ENCODE measurements at regions not wholly inside any gene's neighbourhood (a gene's known extent, or its start where the extent isn't known, plus 50 kb on each side); places are given as distances from the start of the nearest gene placed in this dataset.
A peak's percentile ranks its signal among the peaks of the same experiment; 100 is the strongest.

DNA sequence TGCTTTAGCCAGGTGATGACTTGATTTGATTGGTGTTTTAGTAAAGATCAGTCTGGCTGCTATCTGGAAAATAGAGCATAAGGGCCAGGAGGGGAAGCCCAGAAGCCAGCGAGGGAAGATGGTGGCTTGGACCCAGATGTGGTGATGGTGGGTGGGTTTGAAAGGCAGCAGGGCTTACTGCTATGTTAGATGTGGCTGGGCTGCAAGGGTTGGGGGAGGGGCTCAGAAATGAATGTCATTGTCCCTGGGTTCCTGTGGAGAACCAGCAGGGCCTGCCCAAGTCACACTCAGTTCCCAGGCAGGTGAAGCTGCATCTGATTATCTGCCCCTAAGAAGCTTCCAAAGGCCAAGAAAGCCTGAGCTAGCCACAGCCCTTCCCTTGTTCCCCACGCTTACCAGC is 71.7 kb upstream of the BRD7 start:
- Histone ChIP-seq H3K23ac (ENCODE audit: low read depth, low read length, poor library complexity) (no peak overlapping the region), H2BK15ac (ENCODE audit: low read length) (no peak overlapping the region), H3K27me3 (ENCODE audit: control insufficient read depth in 3 of 3, insufficient read depth in 3 of 3, low read depth in 1 of 3, low read length in 3 of 3) (no peaks in the 10 kb centered on the region), H2AK5ac (ENCODE audit: low read depth, low read length) (no peak overlapping the region), H4K8ac (ENCODE audit: low read depth, low read length) (no peak overlapping the region), H3K27ac (replicated peaks; ENCODE audit: low read length) (no peak overlapping the region), H3K4me3 (ENCODE audit: low read length in 2 of 2) (no peak overlapping the region), H3K9ac (ENCODE audit: low read depth, low read length, poor library complexity) (no peak overlapping the region), H2BK12ac (ENCODE audit: low read length) (no peak overlapping the region), H3K18ac (ENCODE audit: low read length) (peak overlapping the region; percentile 33), H3K4ac (ENCODE audit: low read length) (no peak overlapping the region), H3K4me1 (ENCODE audit: control insufficient read depth in 2 of 2, insufficient read depth in 1 of 2, low read depth in 1 of 2, low read length in 2 of 2) (peaks cover 0 to 8% of the 10 kb centered on the region in 2 donors), H3K14ac (ENCODE audit: low read length) (no peak overlapping the region), H4K91ac (ENCODE audit: low read depth, low read length, poor library complexity) (no peak overlapping the region), H2BK5ac (ENCODE audit: low read length) (no peak overlapping the region), H3K4me2 (ENCODE audit: insufficient read depth, low read length, poor library complexity, severe bottlenecking) (no peak overlapping the region), H3K9me3 (replicated peaks in 1 of 2; ENCODE audit: control insufficient read depth in 2 of 2, insufficient read depth in 1 of 2, low read depth in 1 of 2, low read length in 2 of 2) (peaks cover 13 to 30% of the 10 kb centered on the region in 2 donors), H2BK120ac (ENCODE audit: low read depth, low read length) (no peak overlapping the region), H2AFZ (ENCODE audit: low read length) (no peak overlapping the region), H3K36me3 (replicated peaks in 1 of 2; ENCODE audit: control insufficient read depth in 2 of 2, insufficient read depth in 2 of 2, low read length in 2 of 2) (no peaks in the 10 kb centered on the region), H3K79me1 (ENCODE audit: low read depth, low read length) (no peaks in the 10 kb centered on the region)
- no peak for DNase-seq (ENCODE audit: low spot score)
- no CpG with 5 or more reads among the region's 2 CpGs for WGBS, 2 donors (ENCODE audit: extremely low coverage in 2 of 2, insufficient read length in 2 of 2, insufficient replicate concordance in 1 of 2)

DNA sequence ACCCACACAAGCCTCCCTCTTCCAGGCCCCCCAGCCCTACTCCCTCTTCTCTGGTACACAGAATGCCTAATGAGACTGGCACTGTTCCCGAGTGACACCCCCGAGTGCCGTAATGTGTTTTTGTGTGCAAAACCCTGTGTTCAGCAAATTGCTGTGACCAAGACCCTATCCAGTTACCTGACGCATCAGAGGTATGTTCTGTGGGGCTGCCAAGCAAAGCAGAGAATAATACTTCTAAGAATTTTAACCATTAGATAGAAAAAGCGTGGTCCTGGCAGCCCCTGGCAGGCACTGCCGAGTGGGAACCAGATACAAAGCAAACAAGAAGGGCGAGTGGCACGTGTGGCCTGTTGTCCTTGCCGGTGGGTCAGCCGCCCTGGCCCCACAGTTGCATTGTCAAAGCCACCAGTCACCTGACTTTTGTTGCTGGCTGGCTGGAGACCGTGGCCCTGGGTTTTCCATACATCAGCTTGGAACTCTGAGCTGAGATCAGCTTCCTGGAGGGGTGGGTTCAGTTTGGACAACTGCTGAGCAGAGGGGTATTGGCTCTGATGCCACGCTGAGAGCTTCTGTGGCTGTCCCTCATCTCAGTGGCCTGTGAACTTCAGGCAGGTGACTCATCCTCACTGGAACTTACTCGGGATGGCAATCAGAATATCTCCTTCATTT is 69.1 kb upstream of the BRD7 start:
- H3K9me3 ChIP-seq (replicated peaks in 1 of 2; ENCODE audit: control insufficient read depth in 2 of 2, insufficient read depth in 1 of 2, low read depth in 1 of 2, low read length in 2 of 2) = peaks cover 13 to 30% of the 10 kb centered on the region in 2 donors
- no peak overlapping the region for H3K23ac ChIP-seq (ENCODE audit: low read depth, low read length, poor library complexity)
- H4K8ac ChIP-seq (ENCODE audit: low read depth, low read length) = no peak overlapping the region
- H3K4me2 ChIP-seq (ENCODE audit: insufficient read depth, low read length, poor library complexity, severe bottlenecking) = no peak overlapping the region
- H3K27ac ChIP-seq (replicated peaks; ENCODE audit: low read length) = no peak overlapping the region
- H3K79me1 ChIP-seq (ENCODE audit: low read depth, low read length) = no peaks in the 10 kb centered on the region
- no peak overlapping the region for H2AK5ac ChIP-seq (ENCODE audit: low read depth, low read length)
- no peak for DNase-seq (ENCODE audit: low spot score)
- H3K4me3 ChIP-seq (ENCODE audit: low read length in 2 of 2) = no peak overlapping the region
- H3K14ac ChIP-seq (ENCODE audit: low read length) = peak overlapping the region; percentile 11
- no CpG with 5 or more reads among the region's 13 CpGs for WGBS, 2 donors (ENCODE audit: extremely low coverage in 2 of 2, insufficient read length in 2 of 2, insufficient replicate concordance in 1 of 2)
- H2BK5ac ChIP-seq (ENCODE audit: low read length) = no peak overlapping the region
- H3K4ac ChIP-seq (ENCODE audit: low read length) = no peak overlapping the region
- H2BK120ac ChIP-seq (ENCODE audit: low read depth, low read length) = no peak overlapping the region
- H2BK15ac ChIP-seq (ENCODE audit: low read length) = no peak overlapping the region
- no peak overlapping the region for H2BK12ac ChIP-seq (ENCODE audit: low read length)
- H3K36me3 ChIP-seq (replicated peaks in 1 of 2; ENCODE audit: control insufficient read depth in 2 of 2, insufficient read depth in 2 of 2, low read length in 2 of 2) = no peaks in the 10 kb centered on the region
- no peaks in the 10 kb centered on the region for H3K27me3 ChIP-seq (ENCODE audit: control insufficient read depth in 3 of 3, insufficient read depth in 3 of 3, low read depth in 1 of 3, low read length in 3 of 3)
- H4K91ac ChIP-seq (ENCODE audit: low read depth, low read length, poor library complexity) = no peak overlapping the region
- peaks cover 0 to 2% of the 10 kb centered on the region in 2 donors for H3K4me1 ChIP-seq (ENCODE audit: control insufficient read depth in 2 of 2, insufficient read depth in 1 of 2, low read depth in 1 of 2, low read length in 2 of 2)
- no peak overlapping the region for H3K9ac ChIP-seq (ENCODE audit: low read depth, low read length, poor library complexity)
- H2AFZ ChIP-seq (ENCODE audit: low read length) = no peak overlapping the region
- no peak overlapping the region for H3K18ac ChIP-seq (ENCODE audit: low read length)

DNA sequence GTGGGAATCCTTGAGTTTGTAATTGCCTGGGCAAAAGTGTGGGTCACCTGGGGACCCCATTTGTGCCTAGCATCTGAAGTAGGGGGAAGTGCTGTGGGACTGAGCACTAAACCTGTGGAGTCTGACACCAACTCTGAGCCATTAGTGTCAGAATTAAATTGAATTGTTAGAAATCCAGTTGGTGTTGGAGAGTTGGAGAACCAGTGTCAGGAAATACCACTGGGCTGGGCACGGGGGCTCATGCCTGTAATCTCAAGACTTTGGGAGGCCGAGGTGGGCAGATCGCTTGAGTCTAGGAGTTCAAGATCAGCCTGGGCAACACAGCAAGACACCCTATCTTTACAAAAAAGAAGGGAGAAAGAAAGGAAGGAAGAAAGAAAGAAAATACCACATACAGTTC is 67.5 kb upstream of the BRD7 start:
- H2BK15ac ChIP-seq (ENCODE audit: low read length) = no peak overlapping the region
- no peak overlapping the region for H3K9ac ChIP-seq (ENCODE audit: low read depth, low read length, poor library complexity)
- no peak overlapping the region for H2AFZ ChIP-seq (ENCODE audit: low read length)
- no peaks in the 10 kb centered on the region for H3K36me3 ChIP-seq (replicated peaks in 1 of 2; ENCODE audit: control insufficient read depth in 2 of 2, insufficient read depth in 2 of 2, low read length in 2 of 2)
- no peak overlapping the region for H2AK5ac ChIP-seq (ENCODE audit: low read depth, low read length)
- no peak overlapping the region for H3K27ac ChIP-seq (replicated peaks; ENCODE audit: low read length)
- H3K27me3 ChIP-seq (ENCODE audit: control insufficient read depth in 3 of 3, insufficient read depth in 3 of 3, low read depth in 1 of 3, low read length in 3 of 3) = no peaks in the 10 kb centered on the region
- DNase-seq (ENCODE audit: low spot score) = no peak
- no peak overlapping the region for H4K91ac ChIP-seq (ENCODE audit: low read depth, low read length, poor library complexity)
- H3K4me2 ChIP-seq (ENCODE audit: insufficient read depth, low read length, poor library complexity, severe bottlenecking) = no peak overlapping the region
- H3K4ac ChIP-seq (ENCODE audit: low read length) = no peak overlapping the region
- no peaks in the 10 kb centered on the region for H3K79me1 ChIP-seq (ENCODE audit: low read depth, low read length)
- WGBS, 2 donors (ENCODE audit: extremely low coverage in 2 of 2, insufficient read length in 2 of 2, insufficient replicate concordance in 1 of 2) = no CpG with 5 or more reads among the region's 3 CpGs
- H3K4me1 ChIP-seq (ENCODE audit: control insufficient read depth in 2 of 2, insufficient read depth in 1 of 2, low read depth in 1 of 2, low read length in 2 of 2) = peaks cover 0 to 2% of the 10 kb centered on the region in 2 donors
- H3K4me3 ChIP-seq (ENCODE audit: low read length in 2 of 2) = no peak overlapping the region
- no peak overlapping the region for H2BK5ac ChIP-seq (ENCODE audit: low read length)
- no peak overlapping the region for H4K8ac ChIP-seq (ENCODE audit: low read depth, low read length)
- no peak overlapping the region for H3K23ac ChIP-seq (ENCODE audit: low read depth, low read length, poor library complexity)
- H2BK120ac ChIP-seq (ENCODE audit: low read depth, low read length) = no peak overlapping the region
- peaks cover 8 to 20% of the 10 kb centered on the region in 2 donors for H3K9me3 ChIP-seq (replicated peaks in 1 of 2; ENCODE audit: control insufficient read depth in 2 of 2, insufficient read depth in 1 of 2, low read depth in 1 of 2, low read length in 2 of 2)
- H3K14ac ChIP-seq (ENCODE audit: low read length) = no peak overlapping the region
- H2BK12ac ChIP-seq (ENCODE audit: low read length) = no peak overlapping the region
- H3K18ac ChIP-seq (ENCODE audit: low read length) = no peak overlapping the region

DNA sequence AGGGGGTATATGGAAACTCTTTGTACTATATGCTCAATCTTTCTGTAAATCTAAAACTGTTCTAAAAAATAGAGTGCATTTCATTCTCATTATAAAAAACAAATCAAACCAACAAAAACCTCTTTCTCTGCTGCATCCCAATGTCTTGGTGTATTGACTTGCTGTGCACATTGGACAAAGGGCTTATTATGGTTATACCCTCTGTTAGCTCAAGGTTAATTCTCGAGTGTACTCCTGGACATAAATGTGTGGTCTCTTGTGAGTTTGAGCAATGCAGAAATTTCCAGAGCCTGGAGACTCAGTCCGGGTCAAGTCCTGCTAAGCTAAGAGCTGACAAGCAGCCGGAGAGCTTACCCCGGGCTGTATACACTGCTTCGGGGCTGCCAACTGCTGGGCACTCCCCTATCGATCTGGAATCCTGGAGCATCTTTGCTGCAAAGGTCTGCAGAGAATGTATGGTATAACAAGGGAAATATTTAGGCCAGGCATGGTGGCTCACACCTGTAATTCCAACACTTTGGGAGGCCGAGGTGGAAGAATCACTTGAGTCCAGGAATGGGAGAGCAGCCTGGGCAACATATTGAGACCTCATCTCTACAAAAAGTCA is 66.2 kb upstream of the BRD7 start:
- Histone ChIP-seq H2AK5ac (ENCODE audit: low read depth, low read length) (no peak overlapping the region), H3K18ac (ENCODE audit: low read length) (no peak overlapping the region), H3K14ac (ENCODE audit: low read length) (no peak overlapping the region), H2BK15ac (ENCODE audit: low read length) (no peak overlapping the region), H4K8ac (ENCODE audit: low read depth, low read length) (no peak overlapping the region), H3K4me1 (ENCODE audit: control insufficient read depth in 2 of 2, insufficient read depth in 1 of 2, low read depth in 1 of 2, low read length in 2 of 2) (no peaks in the 10 kb centered on the region), H2BK120ac (ENCODE audit: low read depth, low read length) (no peak overlapping the region), H2BK12ac (ENCODE audit: low read length) (no peak overlapping the region), H2AFZ (ENCODE audit: low read length) (no peak overlapping the region), H2BK5ac (ENCODE audit: low read length) (no peak overlapping the region), H3K4me2 (ENCODE audit: insufficient read depth, low read length, poor library complexity, severe bottlenecking) (no peak overlapping the region), H3K9me3 (replicated peaks in 1 of 2; ENCODE audit: control insufficient read depth in 2 of 2, insufficient read depth in 1 of 2, low read depth in 1 of 2, low read length in 2 of 2) (peaks cover 4 to 11% of the 10 kb centered on the region in 2 donors), H3K4ac (ENCODE audit: low read length) (no peak overlapping the region), H3K27me3 (ENCODE audit: control insufficient read depth in 3 of 3, insufficient read depth in 3 of 3, low read depth in 1 of 3, low read length in 3 of 3) (no peaks in the 10 kb centered on the region), H3K9ac (ENCODE audit: low read depth, low read length, poor library complexity) (no peak overlapping the region), H3K36me3 (replicated peaks in 1 of 2; ENCODE audit: control insufficient read depth in 2 of 2, insufficient read depth in 2 of 2, low read length in 2 of 2) (no peaks in the 10 kb centered on the region), H4K91ac (ENCODE audit: low read depth, low read length, poor library complexity) (no peak overlapping the region), H3K79me1 (ENCODE audit: low read depth, low read length) (no peaks in the 10 kb centered on the region), H3K27ac (replicated peaks; ENCODE audit: low read length) (no peak overlapping the region), H3K23ac (ENCODE audit: low read depth, low read length, poor library complexity) (no peak overlapping the region), H3K4me3 (ENCODE audit: low read length in 2 of 2) (no peak overlapping the region)
- no CpG with 5 or more reads among the region's 7 CpGs for WGBS, 2 donors (ENCODE audit: extremely low coverage in 2 of 2, insufficient read length in 2 of 2, insufficient replicate concordance in 1 of 2)
- DNase-seq (ENCODE audit: low spot score) = no peak
